Naive thymus-derived CD8-positive, alpha-beta T cell (primary cell): ENCODE measurements at regions not wholly inside any gene's neighbourhood (a gene's known extent, or its start where the extent isn't known, plus 50 kb on each side); places are given as distances from the start of the nearest gene placed in this dataset.
"Not testable (repeated sequence)": the region's sequence is repeated elsewhere in the genome, so short reads cannot be mapped to it uniquely, and the experiment has no call there.

ENCODE experiments used
- ATAC-seq, 2 donors: fragments of 150-1000 bp; cut with Tn5 transposase in 1 of 2; sonication (Bioruptor Pico), chemical (Tn5 transposase) in 1 of 2; 1 replicate in 1 of 2; 2 replicates in 1 of 2; pipeline ENCODE4 v1.10.0; 2021; ENCODE audit warnings: mild to moderate bottlenecking in 2 of 2, moderate library complexity in 2 of 2
- POLR2A ChIA-PET: fragments of 350-600 bp; sonication (Branson Sonifier 250); formaldehyde crosslinking; loops from one replicate; lab custom pipeline; 2021; ENCODE audit warnings: antibody characterized with exemption; lab: Charles Lee
- DNase-seq, 10 donors: peaks; one replicate each; pipeline versions ENCODE4 v3.0.0 to v3.0.0-alpha.2; 2020 to 2022
- H3K27ac Mint-ChIP-seq, 10 donors: one replicate each; pipeline ENCODE4 v1.8.0; 2020 to 2022; ENCODE audit warnings: mild to moderate bottlenecking in 10 of 10, mixed read lengths in 10 of 10, moderate library complexity in 4 of 10, inconsistent platforms in 1 of 10
- H3K27me3 Mint-ChIP-seq, 5 donors: one replicate each; pipeline ENCODE4 v1.8.0; 2021 to 2022; ENCODE audit warnings: mixed read lengths in 5 of 5
- H3K36me3 Mint-ChIP-seq, 3 donors: one replicate each; pipeline ENCODE4 v1.8.0; 2020 to 2022; ENCODE audit warnings: mixed read lengths in 3 of 3, mild to moderate bottlenecking in 2 of 3, inconsistent platforms in 1 of 3
- H3K4me1 Mint-ChIP-seq, 4 donors: one replicate each; pipeline ENCODE4 v1.8.0; 2021 to 2022; ENCODE audit warnings: mixed read lengths in 4 of 4
- H3K4me3 Mint-ChIP-seq, 10 donors: one replicate each; pipeline ENCODE4 v1.8.0; 2020 to 2022; ENCODE audit warnings: mild to moderate bottlenecking in 10 of 10, mixed read lengths in 10 of 10, moderate library complexity in 6 of 10, inconsistent platforms in 1 of 10
- H3K9me3 Mint-ChIP-seq, 9 donors: one replicate each; pipeline ENCODE4 v1.8.0; 2020 to 2022; ENCODE audit warnings: mixed read lengths in 9 of 9, mild to moderate bottlenecking in 3 of 9, inconsistent platforms in 1 of 9, moderate library complexity in 1 of 9

DNA sequence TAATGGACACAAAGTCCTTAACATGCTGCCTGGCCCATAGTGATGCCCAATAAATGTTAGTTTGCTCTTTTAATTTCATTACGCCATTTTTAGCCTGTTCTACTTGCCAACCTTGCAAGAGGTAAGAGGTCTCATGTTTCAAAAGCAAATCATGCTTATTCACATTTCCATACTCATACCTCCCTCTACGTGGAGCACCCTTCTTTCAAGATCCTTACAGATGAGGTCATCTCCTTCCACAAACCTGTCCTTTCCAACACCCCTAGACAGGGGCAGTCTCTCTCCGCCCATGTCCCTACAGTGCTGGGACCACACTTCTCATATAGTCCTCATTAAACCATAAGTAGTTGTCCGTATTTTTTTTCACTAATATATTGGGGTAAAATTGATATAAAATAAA is 271.3 kb downstream of the FGFR2 start:
- H3K36me3 Mint-ChIP-seq, result peaks cover 0 to 3% (median 0%) of the 10 kb centered on the region in 3 donors
- H3K27me3 Mint-ChIP-seq, result peaks cover 0 to 21% (median 2%) of the 10 kb centered on the region in 5 donors
- ATAC-seq (no peak), DNase-seq (no peak)
- POLR2A ChIA-PET, result no interaction called here
- no peak overlapping the region for H3K4me3 Mint-ChIP-seq
- H3K27ac Mint-ChIP-seq, result no peak overlapping the region
- peaks cover 0 to 11% (median 2%) of the 10 kb centered on the region in 9 donors for H3K9me3 Mint-ChIP-seq
- H3K4me1 Mint-ChIP-seq, result no peaks in the 10 kb centered on the region

DNA sequence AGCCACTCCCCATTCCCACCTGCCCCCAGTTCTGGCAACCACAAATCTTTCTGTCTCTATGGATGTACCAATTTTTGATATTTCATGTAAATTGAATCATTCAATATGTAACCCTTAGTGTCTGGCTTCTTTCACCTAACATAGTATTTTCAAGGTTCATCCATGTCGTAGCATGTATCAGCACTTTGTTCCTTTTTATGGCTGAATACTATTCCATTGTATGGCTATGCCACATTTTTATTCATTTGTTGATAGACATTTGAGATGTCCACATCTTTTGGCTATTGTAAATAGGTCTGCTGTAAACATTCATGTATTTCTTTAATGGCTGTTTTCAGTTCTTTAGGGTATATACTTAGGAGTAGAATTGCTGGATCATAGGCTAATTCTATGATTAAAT is 270.5 kb downstream of the FGFR2 start:
- Mint-ChIP-seq H3K9me3 (peaks cover 0 to 11% (median 2%) of the 10 kb centered on the region in 9 donors), H3K27ac (no peak overlapping the region), H3K36me3 (peaks cover 0 to 3% (median 0%) of the 10 kb centered on the region in 3 donors), H3K4me3 (no peak overlapping the region), H3K4me1 (no peaks in the 10 kb centered on the region), H3K27me3 (peaks cover 0 to 13% (median 2%) of the 10 kb centered on the region in 5 donors)
- ATAC-seq (no peak), DNase-seq (no peak)
- POLR2A ChIA-PET, result no interaction called here

DNA sequence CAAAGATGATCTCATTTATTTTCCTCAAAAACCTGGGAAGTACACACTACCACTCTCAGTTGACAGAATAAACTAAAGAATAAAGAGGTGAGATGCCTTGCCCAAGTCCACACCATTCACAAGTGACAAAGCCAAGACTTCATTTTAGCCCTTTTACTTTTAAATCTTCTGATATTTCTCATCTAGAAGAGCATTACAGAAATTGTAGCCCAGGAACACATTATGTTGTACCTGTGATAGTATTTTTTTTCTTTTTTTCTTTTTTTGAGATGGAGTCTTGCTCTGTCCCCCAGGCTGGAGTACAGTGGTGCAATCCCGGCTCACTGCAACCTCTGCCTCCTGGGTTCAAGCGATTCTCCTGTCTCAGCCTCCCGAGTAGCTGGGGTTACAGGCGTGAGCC is 268.6 kb downstream of the FGFR2 start:
- H3K9me3 Mint-ChIP-seq, result peaks cover 0 to 11% (median 2%) of the 10 kb centered on the region in 9 donors
- not testable (repeated sequence) for ATAC-seq, H3K27ac Mint-ChIP-seq

DNA sequence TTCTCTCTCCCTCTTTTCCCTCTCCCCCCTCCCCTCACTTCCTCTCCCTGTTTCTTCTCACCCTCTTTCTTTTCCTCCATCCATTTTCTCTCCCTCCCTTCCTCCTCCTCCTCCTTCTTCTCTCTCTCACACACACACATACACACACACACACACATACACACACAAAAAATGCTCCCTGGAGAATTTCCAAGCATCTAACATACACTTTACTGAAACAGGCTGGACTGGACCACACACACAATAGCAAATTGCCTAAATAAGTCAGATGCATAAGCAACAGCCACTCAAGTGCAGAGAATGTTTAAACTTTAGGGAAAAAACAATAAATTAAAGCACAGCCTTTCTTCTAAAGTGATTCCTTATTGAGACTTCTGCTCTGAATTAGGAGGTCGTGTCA is 267.7 kb downstream of the FGFR2 start:
- H3K27ac Mint-ChIP-seq, result no peak overlapping the region
- no peak overlapping the region for H3K4me3 Mint-ChIP-seq
- peaks cover 0 to 10% (median 0%) of the 10 kb centered on the region in 5 donors for H3K27me3 Mint-ChIP-seq
- no peaks in the 10 kb centered on the region for H3K4me1 Mint-ChIP-seq
- peaks cover 0 to 3% (median 0%) of the 10 kb centered on the region in 3 donors for H3K36me3 Mint-ChIP-seq
- no peak for ATAC-seq
- DNase-seq, result no peak
- H3K9me3 Mint-ChIP-seq, result peaks cover 0 to 12% (median 4%) of the 10 kb centered on the region in 9 donors
- POLR2A ChIA-PET, result no interaction called here

More for the DNA sequence above, 268.6 kb downstream of the FGFR2 start:
- H3K4me1 Mint-ChIP-seq, DNase-seq, H3K27me3 Mint-ChIP-seq, H3K4me3 Mint-ChIP-seq, POLR2A ChIA-PET, H3K36me3 Mint-ChIP-seq: not testable (repeated sequence)

DNA sequence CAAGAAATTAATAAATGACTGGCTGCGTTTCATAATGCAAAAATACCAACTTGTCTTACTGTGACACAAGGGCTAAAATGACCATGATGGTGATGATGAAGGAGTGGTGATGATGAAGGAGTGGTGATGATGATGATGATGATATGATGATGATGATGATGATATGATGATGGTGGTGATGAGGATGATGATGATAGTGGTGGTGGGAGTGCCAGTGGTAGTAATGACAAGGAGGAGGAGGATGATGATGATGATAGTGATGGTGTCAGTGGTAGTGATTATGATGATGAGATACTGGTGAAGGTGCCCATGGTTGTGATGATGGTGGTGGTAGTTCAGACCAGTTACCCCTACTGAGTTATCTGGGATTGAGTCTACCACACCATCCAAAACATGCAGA is 265.9 kb downstream of the FGFR2 start:
- no peak for ATAC-seq

DNA sequence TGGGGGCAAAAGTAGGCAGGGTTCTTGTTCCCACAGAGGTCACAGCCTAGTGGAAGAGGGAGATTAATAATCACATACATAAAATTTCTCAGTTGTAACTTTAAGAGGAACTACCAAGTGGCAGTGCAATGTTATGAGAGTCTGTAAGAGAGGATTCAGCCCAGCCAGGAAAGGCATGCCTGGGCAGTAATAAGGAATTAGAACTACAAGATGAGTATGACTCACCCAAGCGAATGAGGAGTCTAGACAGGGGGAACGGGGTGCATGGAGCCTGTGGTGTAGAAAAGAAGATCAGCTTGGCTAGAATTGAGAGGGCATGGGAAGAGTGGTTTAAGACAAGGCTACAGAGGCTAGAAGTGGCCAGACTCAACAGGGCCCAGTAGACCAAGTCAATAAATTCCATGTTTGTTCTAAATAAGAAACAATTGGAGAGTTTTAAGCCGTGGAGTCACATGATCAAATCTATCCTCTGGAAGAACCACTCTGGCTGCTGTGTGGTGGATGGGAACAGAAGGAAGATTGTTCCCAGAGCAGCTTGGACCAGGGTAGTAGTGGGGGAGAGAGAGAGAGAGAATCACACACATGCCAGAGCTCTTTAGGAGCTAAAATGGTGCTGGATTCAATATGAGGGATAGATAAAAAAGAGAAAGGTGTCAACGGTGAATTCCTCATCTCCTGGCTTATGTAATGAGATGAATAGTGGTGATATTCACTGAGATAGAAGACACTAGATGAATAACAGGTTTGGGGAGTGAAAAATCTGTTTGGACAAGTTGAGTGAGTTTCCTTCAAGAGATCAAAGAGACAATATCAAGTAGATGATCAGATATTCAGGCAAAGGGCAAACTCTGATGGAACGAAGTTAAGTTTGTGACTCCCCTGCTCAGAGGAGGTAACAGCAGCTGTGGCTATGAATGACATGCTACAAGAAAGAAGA is 265.1 kb downstream of the FGFR2 start:
- no peak for DNase-seq
- no peaks in the 10 kb centered on the region for H3K4me1 Mint-ChIP-seq
- H3K36me3 Mint-ChIP-seq, result no peaks in the 10 kb centered on the region
- peaks cover 0 to 14% (median 0%) of the 10 kb centered on the region in 5 donors for H3K27me3 Mint-ChIP-seq
- ATAC-seq, result no peak
- H3K9me3 Mint-ChIP-seq, result peaks cover 0 to 10% (median 3%) of the 10 kb centered on the region in 9 donors
- H3K4me3 Mint-ChIP-seq, result no peak overlapping the region
- no peak overlapping the region for H3K27ac Mint-ChIP-seq
- POLR2A ChIA-PET, result no interaction called here

More for the DNA sequence above, 265.9 kb downstream of the FGFR2 start:
- peaks cover 0 to 10% (median 5%) of the 10 kb centered on the region in 9 donors for H3K9me3 Mint-ChIP-seq
- no peak for DNase-seq
- H3K27ac Mint-ChIP-seq, result no peak overlapping the region
- peaks cover 0 to 3% (median 0%) of the 10 kb centered on the region in 3 donors for H3K36me3 Mint-ChIP-seq
- POLR2A ChIA-PET, result no interaction called here
- H3K4me1 Mint-ChIP-seq, result no peaks in the 10 kb centered on the region
- H3K27me3 Mint-ChIP-seq, result peaks cover 0 to 13% (median 0%) of the 10 kb centered on the region in 5 donors
- H3K4me3 Mint-ChIP-seq, result no peak overlapping the region

DNA sequence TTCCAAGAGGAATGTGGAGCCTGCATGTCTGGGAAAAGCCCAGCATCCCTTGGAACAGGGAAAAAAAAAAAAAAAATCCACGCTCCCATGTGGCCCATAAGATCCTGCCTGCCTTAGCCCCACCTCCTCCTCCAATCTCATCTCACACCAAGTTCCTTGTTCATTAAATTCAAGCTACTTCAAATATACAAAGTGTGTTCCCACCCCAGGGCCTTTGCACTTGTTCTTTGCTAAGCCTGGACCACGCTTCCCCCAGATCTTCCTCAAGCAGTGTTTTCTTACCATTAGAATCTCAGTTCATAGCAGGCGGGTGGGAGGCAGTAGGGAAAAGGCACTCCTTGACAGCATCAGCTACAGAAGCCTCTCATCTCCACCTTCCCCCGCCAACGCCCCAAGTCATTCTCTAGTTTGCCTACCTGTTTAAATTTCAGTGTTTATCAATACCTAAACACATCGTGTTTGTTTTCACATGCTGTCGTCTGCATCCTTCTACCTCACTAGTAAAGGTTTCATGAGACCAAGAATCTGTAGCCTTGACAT is 262.8 kb downstream of the FGFR2 start:
- POLR2A ChIA-PET, result no interaction called here
- no peak for ATAC-seq
- DNase-seq, result no peak
- Mint-ChIP-seq H3K36me3 (no peaks in the 10 kb centered on the region), H3K4me3 (no peak overlapping the region), H3K4me1 (no peaks in the 10 kb centered on the region), H3K9me3 (peaks cover 0 to 10% (median 2%) of the 10 kb centered on the region in 9 donors), H3K27me3 (peaks cover 0 to 15% (median 0%) of the 10 kb centered on the region in 5 donors), H3K27ac (no peak overlapping the region)

DNA sequence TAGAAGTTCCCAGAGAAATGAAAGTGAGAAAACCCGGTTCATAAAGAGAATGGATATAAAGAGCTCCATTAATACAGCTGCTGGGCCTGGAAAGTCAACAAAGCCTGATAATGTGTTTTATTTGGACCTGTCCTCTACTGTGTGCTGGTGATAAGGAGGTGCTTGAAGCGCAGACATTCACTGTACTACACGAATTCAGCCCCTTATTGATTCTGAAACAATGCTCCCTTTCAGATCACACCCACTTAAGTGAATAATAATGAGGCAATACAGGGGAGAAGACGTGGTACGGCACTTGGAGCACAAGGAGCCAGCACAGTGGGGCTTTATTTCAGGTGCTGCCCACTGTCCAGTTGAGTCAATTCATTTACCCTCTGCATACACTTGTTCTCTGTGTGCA is 260.8 kb downstream of the FGFR2 start:
- POLR2A ChIA-PET, result no interaction called here
- ATAC-seq, result no peak
- Mint-ChIP-seq H3K4me1 (no peaks in the 10 kb centered on the region), H3K4me3 (no peak overlapping the region), H3K27me3 (peaks cover 0 to 8% (median 0%) of the 10 kb centered on the region in 5 donors), H3K9me3 (peaks cover 0 to 10% (median 2%) of the 10 kb centered on the region in 9 donors), H3K36me3 (no peaks in the 10 kb centered on the region), H3K27ac (no peak overlapping the region)
- no peak for DNase-seq

DNA sequence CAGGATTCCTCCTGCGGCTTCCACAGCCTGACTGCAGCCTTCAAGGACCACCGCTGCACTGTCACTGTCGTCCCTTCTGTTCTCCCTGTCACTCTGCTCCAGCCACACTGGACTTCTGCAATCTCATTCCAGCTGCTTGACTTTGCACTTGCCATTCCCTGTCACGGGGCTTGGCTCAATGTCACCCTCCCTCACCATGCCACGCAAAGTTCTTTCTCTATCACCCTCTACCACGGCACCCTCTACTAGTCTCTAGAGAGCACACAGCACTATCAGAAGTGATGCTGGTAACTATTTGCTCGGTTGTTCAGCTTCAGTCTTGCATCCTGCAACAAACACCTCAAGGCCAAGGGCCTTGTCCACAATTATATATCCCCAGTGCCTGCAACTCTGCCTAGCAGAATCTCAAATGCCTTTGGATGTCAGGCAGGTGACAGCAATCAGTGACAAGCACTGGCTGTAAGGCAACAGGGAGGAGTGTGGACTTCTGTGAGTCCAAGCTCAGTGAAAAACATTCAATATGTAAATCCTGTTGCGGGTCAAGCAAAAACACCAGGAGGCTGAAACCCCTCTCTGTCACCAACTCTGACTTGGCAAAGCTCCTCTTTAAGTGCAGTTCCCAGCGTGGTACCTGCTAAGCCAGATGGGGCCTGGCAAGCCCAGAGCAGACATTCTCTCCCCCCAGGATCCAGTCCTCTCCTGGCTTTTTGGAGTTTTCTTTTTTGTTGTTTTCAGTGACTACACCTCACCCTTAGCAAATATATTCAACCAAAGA is 259.9 kb downstream of the FGFR2 start:
- H3K4me1 Mint-ChIP-seq, result no peaks in the 10 kb centered on the region
- peaks cover 0 to 8% (median 0%) of the 10 kb centered on the region in 5 donors for H3K27me3 Mint-ChIP-seq
- no peak overlapping the region for H3K27ac Mint-ChIP-seq
- H3K9me3 Mint-ChIP-seq, result peaks cover 0 to 18% (median 2%) of the 10 kb centered on the region in 9 donors
- DNase-seq (no peak), ATAC-seq (no peak)
- H3K4me3 Mint-ChIP-seq, result no peak overlapping the region
- POLR2A ChIA-PET, result no interaction called here
- no peaks in the 10 kb centered on the region for H3K36me3 Mint-ChIP-seq

DNA sequence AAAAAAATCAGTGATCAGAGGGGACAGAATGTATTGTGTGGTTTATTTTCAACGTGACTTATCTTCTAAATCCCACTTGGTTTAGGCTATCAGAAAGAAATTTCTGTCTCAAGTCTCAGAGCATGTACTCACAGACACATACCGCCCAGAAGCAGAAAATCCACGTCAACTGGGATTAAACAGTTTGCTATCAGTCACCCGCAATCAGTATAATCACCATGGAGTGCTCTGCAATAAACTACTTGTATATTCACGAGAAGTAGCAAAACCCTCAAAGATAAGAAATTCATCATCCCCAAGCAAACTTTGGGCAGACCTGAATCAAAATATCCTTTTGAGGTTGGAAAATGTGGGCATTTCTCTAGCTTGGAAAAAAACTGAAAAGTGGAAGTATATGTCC is 259.1 kb downstream of the FGFR2 start:
- POLR2A ChIA-PET, result no interaction called here
- H3K4me3 Mint-ChIP-seq, result no peak overlapping the region
- H3K9me3 Mint-ChIP-seq, result peaks cover 0 to 22% (median 2%) of the 10 kb centered on the region in 9 donors
- ATAC-seq, result no peak
- no peaks in the 10 kb centered on the region for H3K36me3 Mint-ChIP-seq
- H3K27ac Mint-ChIP-seq, result no peak overlapping the region
- H3K27me3 Mint-ChIP-seq, result peaks cover 0 to 8% (median 0%) of the 10 kb centered on the region in 5 donors
- H3K4me1 Mint-ChIP-seq, result no peaks in the 10 kb centered on the region
- DNase-seq, result no peak

DNA sequence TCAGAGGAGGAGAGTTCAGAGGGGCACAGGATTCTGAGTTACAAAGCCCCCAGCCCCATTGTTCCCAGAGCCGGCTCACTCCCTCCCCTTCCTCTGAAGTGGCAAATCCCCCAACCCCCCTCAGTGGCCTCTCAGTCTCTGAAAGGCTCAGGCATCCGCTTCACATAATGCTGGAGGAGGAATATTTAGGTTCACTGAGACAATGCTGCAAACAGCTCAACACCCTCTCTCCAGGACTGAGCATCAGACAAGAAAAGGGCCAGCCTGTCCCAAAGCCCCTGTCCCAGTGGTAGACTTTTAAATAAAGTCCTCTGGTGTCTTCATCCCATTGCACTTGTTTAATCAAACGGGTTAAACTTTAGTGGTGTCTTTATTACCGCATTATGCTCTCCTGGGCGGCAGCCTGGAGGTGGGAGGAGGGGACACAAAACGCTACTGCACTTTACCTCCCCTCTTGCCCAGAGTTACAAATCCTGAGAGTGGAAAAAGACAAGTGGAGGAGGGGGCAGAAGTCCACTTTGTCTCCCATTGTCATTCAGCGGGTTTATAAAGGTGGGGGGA is 257.9 kb downstream of the FGFR2 start:
- Mint-ChIP-seq H3K36me3 (no peaks in the 10 kb centered on the region), H3K27me3 (peaks cover 0 to 8% (median 0%) of the 10 kb centered on the region in 5 donors), H3K4me3 (no peak overlapping the region), H3K27ac (no peak overlapping the region), H3K4me1 (no peaks in the 10 kb centered on the region), H3K9me3 (peaks cover 0 to 29% (median 2%) of the 10 kb centered on the region in 9 donors)
- no peak for ATAC-seq
- no peak for DNase-seq
- POLR2A ChIA-PET, result no interaction called here

DNA sequence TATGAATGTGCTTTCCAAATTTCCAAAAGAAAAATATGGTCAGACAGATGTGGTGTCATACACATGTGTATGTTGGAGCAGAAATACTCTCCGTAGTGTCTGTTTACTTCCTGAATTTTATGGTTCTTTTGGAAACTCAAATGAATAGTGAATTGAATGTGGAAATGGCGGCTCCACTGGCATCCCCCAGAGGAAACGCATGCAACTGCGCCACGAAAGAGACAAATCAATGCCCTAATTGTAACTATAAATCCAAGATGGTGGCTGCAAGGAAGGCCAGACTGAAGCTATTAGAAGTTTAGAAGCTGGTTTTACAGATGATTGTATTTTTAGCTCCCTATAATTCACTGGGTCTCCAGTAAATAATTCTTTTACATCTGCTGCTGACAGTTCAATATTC is 246.7 kb downstream of the FGFR2 start:
- Mint-ChIP-seq H3K27ac (no peak overlapping the region), H3K4me1 (no peaks in the 10 kb centered on the region), H3K27me3 (peaks cover 0 to 9% (median 0%) of the 10 kb centered on the region in 5 donors), H3K9me3 (peaks cover 0 to 10% (median 0%) of the 10 kb centered on the region in 9 donors), H3K4me3 (no peak overlapping the region), H3K36me3 (no peaks in the 10 kb centered on the region)
- POLR2A ChIA-PET, result no interaction called here
- ATAC-seq, result no peak
- DNase-seq, result no peak
